PFSK-1 (cell line): ENCODE measurements at regions not wholly inside any gene's neighbourhood (a gene's known extent, or its start where the extent isn't known, plus 50 kb on each side); places are given as distances from the start of the nearest gene placed in this dataset.

ENCODE experiments used
- POLR2AphosphoS5 ChIP-seq: IDR thresholded peaks from 2 replicates; pipeline ENCODE4 v1.6.1; 2012; ENCODE audit warnings: low read depth, mild to moderate bottlenecking, control low read depth, low read length, moderate library complexity
- SIN3A ChIP-seq: IDR thresholded peaks from 2 replicates; pipeline ENCODE4 v1.6.1; 2012; ENCODE audit warnings: mild to moderate bottlenecking, low read length, moderate library complexity, borderline replicate concordance; ENCODE audit not compliant: insufficient read depth
- TAF1 ChIP-seq: IDR thresholded peaks from 2 replicates; pipeline ENCODE4 v1.6.1; 2012; ENCODE audit warnings: low read length, control low read depth, borderline replicate concordance; ENCODE audit not compliant: insufficient read depth
- TF ChIP-seq, protein P1 (sequence below), 2 experiments: IDR thresholded peaks; 2 replicates each; pipeline versions ENCODE4 v1.6.1 to v1.8.0; 2011 to 2012; ENCODE audit warnings: low read depth in 2 of 2, low read length in 2 of 2, control low read depth in 1 of 2, inconsistent platforms in 1 of 2, mild to moderate bottlenecking in 1 of 2, moderate library complexity in 1 of 2; ENCODE audit not compliant: insufficient read depth in 1 of 2

GRCh38 chr2:223654384-223654915 lies 52.3 kb upstream of the SCG2 start:
- TF ChIP-seq, protein P1, sequence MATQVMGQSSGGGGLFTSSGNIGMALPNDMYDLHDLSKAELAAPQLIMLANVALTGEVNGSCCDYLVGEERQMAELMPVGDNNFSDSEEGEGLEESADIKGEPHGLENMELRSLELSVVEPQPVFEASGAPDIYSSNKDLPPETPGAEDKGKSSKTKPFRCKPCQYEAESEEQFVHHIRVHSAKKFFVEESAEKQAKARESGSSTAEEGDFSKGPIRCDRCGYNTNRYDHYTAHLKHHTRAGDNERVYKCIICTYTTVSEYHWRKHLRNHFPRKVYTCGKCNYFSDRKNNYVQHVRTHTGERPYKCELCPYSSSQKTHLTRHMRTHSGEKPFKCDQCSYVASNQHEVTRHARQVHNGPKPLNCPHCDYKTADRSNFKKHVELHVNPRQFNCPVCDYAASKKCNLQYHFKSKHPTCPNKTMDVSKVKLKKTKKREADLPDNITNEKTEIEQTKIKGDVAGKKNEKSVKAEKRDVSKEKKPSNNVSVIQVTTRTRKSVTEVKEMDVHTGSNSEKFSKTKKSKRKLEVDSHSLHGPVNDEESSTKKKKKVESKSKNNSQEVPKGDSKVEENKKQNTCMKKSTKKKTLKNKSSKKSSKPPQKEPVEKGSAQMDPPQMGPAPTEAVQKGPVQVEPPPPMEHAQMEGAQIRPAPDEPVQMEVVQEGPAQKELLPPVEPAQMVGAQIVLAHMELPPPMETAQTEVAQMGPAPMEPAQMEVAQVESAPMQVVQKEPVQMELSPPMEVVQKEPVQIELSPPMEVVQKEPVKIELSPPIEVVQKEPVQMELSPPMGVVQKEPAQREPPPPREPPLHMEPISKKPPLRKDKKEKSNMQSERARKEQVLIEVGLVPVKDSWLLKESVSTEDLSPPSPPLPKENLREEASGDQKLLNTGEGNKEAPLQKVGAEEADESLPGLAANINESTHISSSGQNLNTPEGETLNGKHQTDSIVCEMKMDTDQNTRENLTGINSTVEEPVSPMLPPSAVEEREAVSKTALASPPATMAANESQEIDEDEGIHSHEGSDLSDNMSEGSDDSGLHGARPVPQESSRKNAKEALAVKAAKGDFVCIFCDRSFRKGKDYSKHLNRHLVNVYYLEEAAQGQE (IDR thresholded peaks at IDR 0.05; ENCODE audit: insufficient read depth in 1 of 2, low read depth in 2 of 2, low read length in 2 of 2) = no peak
- no peak for TF ChIP-seq TAF1
- TF ChIP-seq POLR2AphosphoS5 = no peak
- TF ChIP-seq SIN3A = no peak
